Epithelial cell of esophagus (primary cell): ENCODE measurements at regions not wholly inside any gene's neighbourhood (a gene's known extent, or its start where the extent isn't known, plus 50 kb on each side); places are given as distances from the start of the nearest gene placed in this dataset.

ENCODE experiments used
- DNase-seq: peaks from one replicate; pipeline ENCODE4 v3.0.0; 2010; ENCODE audit warnings: low read depth
- H3K4me3 ChIP-seq: 2 replicates; pipeline ENCODE4 v1.5.1; 2011; ENCODE audit warnings: mild to moderate bottlenecking, low read length, control low read depth
- TF ChIP-seq, protein P1 (sequence below): IDR thresholded peaks from 2 replicates; pipeline ENCODE4 v1.5.1; 2011; ENCODE audit warnings: low read depth, mild to moderate bottlenecking, low read length, control low read depth, inconsistent platforms; ENCODE audit not compliant: insufficient read depth; ENCODE audit errors: missing control alignments

DNA sequence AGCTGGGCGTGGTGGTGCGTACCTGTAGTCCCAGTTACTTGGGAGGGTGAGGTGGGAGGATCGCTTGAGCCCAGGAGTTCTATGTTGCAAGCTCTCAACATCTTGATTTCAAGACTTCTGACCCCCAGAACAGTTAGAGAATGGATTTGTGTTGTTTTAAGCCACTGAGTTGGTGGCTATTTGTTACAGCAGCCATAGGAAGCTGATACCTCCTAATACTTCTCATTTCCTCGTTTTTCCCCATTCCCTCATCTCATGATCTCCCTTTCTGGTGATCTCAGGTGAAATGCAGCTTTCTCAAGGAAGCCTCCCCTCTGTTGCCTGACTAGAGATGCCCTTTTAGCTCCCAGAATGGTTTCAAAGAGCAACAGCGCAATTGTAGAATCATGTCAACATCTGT lies 378.8 kb downstream of the TYW1 start:
- H3K4me3 ChIP-seq = no peak overlapping the region
- DNase-seq = no peak
- TF ChIP-seq, protein P1, sequence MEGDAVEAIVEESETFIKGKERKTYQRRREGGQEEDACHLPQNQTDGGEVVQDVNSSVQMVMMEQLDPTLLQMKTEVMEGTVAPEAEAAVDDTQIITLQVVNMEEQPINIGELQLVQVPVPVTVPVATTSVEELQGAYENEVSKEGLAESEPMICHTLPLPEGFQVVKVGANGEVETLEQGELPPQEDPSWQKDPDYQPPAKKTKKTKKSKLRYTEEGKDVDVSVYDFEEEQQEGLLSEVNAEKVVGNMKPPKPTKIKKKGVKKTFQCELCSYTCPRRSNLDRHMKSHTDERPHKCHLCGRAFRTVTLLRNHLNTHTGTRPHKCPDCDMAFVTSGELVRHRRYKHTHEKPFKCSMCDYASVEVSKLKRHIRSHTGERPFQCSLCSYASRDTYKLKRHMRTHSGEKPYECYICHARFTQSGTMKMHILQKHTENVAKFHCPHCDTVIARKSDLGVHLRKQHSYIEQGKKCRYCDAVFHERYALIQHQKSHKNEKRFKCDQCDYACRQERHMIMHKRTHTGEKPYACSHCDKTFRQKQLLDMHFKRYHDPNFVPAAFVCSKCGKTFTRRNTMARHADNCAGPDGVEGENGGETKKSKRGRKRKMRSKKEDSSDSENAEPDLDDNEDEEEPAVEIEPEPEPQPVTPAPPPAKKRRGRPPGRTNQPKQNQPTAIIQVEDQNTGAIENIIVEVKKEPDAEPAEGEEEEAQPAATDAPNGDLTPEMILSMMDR = no peak

DNA sequence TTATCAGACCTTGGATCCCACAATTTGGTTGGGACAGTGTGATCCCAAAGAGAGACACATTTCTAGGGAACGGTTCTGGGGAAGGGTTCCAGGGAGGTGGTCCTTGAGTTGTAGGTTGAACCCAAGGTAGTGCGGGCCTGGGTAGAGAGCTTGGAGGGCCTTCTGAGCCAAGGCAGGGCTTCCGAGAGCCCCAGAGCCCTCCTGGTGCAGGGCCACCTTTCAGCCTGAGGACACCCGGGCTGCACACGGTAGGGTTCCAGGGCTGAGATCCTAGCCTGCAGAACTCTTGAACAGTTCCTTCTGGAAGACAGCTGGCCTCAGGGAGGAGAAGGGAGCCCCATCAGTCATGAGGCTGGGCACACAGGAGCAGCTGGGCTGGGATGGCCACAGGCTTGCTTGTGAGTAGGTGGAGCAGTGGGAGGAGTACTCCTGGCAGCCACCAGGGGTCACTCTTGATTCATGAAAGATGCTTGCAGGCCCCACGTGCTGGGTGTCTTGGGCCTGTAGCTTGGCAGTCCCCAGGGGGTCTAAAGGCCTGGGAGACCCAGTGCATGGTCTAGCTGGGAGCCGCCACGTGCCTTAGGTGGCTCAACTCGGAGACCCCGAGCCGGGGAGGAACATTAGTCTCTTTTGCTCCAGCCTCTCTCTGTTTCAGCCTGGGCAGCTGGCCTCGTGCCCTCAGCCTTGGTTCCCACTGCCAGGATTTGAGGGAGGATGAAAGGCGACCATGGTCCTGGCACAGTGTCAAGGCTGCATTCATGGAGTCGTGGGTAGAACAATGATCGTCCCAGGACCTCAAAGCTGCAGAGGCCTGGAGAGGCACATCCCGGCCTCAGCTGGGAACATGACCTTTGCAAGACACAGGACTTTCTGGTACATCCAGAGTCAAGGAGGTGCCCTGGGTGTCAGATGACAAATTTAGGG lies 381.6 kb downstream of the TYW1 start:
- TF ChIP-seq, protein P1 = peak; percentile 54
- H3K4me3 ChIP-seq = no peak overlapping the region
- peak; percentile 56 for DNase-seq

DNA sequence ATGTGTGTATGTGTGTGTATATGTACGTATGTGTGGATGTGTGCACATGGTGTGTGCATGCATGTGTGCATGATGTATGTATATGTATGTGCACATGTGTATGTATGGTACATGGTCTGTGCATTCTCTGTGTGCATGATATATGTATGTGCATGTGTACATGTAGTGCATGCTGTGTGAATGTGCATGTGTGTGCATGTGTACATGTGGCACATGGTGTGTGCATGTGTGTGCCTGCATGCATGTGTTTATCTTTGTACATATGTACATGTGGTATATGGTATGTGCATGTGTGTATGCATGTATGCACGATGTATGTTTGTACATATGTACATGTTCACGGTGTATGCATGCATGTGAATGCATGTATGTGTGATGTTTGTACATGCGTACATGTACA lies 383.7 kb downstream of the TYW1 start:
- no peak overlapping the region for H3K4me3 ChIP-seq
- TF ChIP-seq, protein P1 = no peak
- DNase-seq = no peak

DNA sequence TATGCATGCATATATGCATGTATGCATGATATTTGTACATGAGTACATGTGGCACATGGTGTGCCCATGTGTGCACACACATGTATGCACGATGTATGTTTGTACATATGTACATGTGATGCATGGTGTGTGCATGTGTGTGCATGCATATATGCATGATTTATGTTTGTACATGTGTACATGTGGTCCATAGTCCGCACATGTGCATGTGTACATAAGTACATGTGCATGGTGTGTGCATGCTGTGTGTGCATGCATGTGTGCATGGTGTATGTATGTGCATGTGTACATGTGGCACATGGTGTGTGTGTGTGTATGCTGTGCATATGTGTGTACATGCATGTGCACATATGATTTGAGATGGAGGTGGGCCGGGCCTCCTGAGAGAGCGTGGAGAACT lies 384.2 kb downstream of the TYW1 start:
- no peak overlapping the region for H3K4me3 ChIP-seq
- no peak for DNase-seq
- TF ChIP-seq, protein P1 = no peak

DNA sequence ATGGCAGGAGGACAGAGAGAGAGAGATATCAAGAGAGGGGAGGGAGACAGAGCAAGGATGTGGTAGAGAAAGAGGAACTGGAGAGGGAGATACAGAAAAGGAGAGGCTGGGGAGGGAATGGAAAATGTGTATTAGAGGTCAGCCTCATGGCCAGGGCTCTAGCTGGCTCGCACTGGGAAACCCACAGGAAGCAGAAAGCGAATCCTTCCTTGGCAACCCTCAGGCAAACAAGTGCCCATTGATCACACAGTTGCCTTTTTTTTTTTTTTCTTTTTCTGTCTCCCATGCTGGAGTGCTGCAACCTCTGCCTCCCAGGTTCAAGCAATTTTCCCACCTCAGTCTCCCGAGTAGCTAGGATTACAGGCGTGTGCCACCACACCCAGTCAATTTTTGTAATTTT lies 391.2 kb downstream of the TYW1 start:
- TF ChIP-seq, protein P1 = no peak
- no peak overlapping the region for H3K4me3 ChIP-seq
- no peak for DNase-seq

DNA sequence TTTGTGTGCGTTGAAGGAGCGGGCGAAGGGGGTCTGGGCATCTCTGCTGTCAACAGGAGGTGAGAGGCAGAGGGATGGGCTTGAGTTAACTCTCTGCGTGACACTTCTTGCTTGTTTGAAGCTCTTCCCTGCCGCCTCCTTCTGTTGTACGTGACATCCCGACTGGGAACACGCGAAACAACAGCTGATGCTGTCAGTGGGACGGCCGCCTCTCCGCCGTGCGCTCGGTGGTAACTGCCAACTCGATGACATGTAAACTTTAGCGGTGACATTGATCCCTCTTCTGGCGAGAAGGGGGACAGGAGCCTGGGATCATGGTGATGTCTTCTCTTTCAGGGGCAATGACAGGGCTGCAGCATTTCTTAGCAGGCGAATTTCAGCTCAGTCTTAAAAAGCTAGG lies 394.5 kb downstream of the TYW1 start:
- TF ChIP-seq, protein P1 = no peak
- no peak for DNase-seq

More for the DNA sequence above, 394.5 kb downstream of the TYW1 start:
- H3K4me3 ChIP-seq = no peak overlapping the region
